Activated CD8-positive, alpha-beta memory T cell treated with anti-CD3 and anti-CD28 coated beads for 48 hours (primary cell): ENCODE measurements at regions not wholly inside any gene's neighbourhood (a gene's known extent, or its start where the extent isn't known, plus 50 kb on each side); places are given as distances from the start of the nearest gene placed in this dataset.

Experiments used
- DNase-seq, 3 experiments: peaks; one replicate each; pipeline ENCODE4 v3.0.0-alpha.2; 2020; ENCODE audit warnings: low read depth in 2 of 3, low spot score in 2 of 3

GRCh38 chr2:20111311-20112131, 60.1 kb upstream of the LAPTM4A start:
- no peak for DNase-seq

- DNase-seq: no peak
Observed at GRCh38 chr2:20110876-20111275, 59.4 kb upstream of the LAPTM4A start.

GRCh38 chr2:20110383-20110782, 59.0 kb upstream of the LAPTM4A start:
- no peak for DNase-seq

GRCh38 chr2:20108655-20109396, 57.4 kb upstream of the LAPTM4A start:
- no peak for DNase-seq

- DNase-seq: no peak
Observed at GRCh38 chr2:20107776-20108175, 56.3 kb upstream of the LAPTM4A start.

- DNase-seq: no peak
Observed at GRCh38 chr2:20107352-20107751, 55.9 kb upstream of the LAPTM4A start.

- peak in 2 of 3 experiments; percentile 4 to 10 for DNase-seq
Observed at GRCh38 chr2:20106746-20107145, 55.3 kb upstream of the LAPTM4A start.

GRCh38 chr2:20104900-20105545, 53.6 kb upstream of the LAPTM4A start:
- DNase-seq: no peak

- no peak for DNase-seq
Observed at GRCh38 chr2:20103530-20103929, 52.1 kb upstream of the LAPTM4A start.
